ENCODE measurements at regions not wholly inside any gene's neighbourhood (a gene's known extent, or its start where the extent isn't known, plus 50 kb on each side); places are given as distances from the start of the nearest gene placed in this dataset.

DNA sequence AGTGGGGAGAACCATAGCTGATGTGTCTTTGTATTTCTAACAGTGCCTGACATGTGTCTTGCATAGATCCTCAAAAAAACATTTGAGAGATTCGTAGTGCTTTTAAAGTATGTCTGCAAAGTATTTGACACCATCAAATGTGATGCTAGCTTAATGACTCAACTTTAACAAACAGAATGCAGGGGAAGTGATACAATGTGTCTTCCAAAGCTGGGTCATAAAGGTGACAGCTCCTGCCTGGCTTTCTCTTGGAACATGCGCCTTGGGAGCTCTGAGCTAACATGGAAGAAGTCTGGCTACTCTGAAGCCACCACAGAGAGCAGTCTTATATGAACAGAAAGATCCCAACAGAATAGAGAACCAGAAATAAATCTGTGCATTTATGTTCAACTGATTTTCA is 78.2 kb downstream of the C1D start:
- TF ChIP-seq, protein P1, sequence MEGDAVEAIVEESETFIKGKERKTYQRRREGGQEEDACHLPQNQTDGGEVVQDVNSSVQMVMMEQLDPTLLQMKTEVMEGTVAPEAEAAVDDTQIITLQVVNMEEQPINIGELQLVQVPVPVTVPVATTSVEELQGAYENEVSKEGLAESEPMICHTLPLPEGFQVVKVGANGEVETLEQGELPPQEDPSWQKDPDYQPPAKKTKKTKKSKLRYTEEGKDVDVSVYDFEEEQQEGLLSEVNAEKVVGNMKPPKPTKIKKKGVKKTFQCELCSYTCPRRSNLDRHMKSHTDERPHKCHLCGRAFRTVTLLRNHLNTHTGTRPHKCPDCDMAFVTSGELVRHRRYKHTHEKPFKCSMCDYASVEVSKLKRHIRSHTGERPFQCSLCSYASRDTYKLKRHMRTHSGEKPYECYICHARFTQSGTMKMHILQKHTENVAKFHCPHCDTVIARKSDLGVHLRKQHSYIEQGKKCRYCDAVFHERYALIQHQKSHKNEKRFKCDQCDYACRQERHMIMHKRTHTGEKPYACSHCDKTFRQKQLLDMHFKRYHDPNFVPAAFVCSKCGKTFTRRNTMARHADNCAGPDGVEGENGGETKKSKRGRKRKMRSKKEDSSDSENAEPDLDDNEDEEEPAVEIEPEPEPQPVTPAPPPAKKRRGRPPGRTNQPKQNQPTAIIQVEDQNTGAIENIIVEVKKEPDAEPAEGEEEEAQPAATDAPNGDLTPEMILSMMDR (IDR thresholded peaks at IDR 0.05; ENCODE audit: insufficient read depth, low read length, poor library complexity, severe bottlenecking): no peak
- Histone ChIP-seq H3K36me3 (ENCODE audit: control insufficient read depth, insufficient read depth, low read length) (no peaks in the 10 kb centered on the region), H3K4me3 (replicated peaks; ENCODE audit: low read depth, low read length) (no peak overlapping the region), H3K27me3 (replicated peaks; ENCODE audit: control insufficient read depth, insufficient read depth, low read length) (no peaks in the 10 kb centered on the region)
- no peak for DNase-seq (ENCODE audit: extremely low read depth, insufficient read length)

DNA sequence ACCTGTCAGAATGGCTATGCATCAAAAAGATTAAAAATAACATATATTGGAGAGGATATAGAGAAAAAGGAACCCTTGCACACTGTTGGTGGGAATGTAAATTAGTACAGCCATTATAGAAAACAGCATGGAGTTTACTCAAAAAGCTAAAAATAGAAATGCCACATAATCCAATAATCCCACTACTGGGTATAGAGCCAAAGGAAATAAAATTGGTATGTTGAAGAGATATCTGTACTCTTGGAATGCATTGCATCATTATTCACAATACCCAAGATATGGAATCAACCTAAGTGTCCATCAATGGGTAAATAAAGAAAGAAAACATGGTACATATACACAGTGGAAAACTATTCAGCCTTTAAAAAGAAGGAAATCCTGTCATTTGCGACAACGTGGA is 77.2 kb downstream of the C1D start:
- Histone ChIP-seq H3K4me3 (replicated peaks; ENCODE audit: low read depth, low read length) (no peak overlapping the region), H3K27me3 (replicated peaks; ENCODE audit: control insufficient read depth, insufficient read depth, low read length) (no peaks in the 10 kb centered on the region), H3K36me3 (ENCODE audit: control insufficient read depth, insufficient read depth, low read length) (no peaks in the 10 kb centered on the region)
- TF ChIP-seq, protein P1 (IDR thresholded peaks at IDR 0.05; ENCODE audit: insufficient read depth, low read length, poor library complexity, severe bottlenecking): no peak
- DNase-seq (ENCODE audit: extremely low read depth, insufficient read length): no peak

DNA sequence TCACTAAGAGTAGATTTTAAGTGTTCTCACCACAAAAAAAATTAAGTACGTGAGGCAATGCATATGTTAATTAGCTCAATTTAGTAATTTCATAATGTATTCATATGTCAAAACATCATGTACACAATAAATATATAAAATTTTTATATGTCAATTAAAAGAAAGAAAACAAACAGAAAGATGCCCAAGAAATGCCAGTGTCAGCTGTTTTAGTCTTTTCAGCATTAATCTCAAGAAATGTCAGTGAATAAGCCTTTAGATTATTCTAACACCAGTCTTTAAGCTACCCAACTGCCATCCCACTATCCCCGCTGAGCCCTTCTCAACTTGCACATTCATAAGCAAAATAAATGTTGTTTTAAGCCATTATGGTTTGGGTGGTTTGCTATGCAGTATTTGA is 76.5 kb downstream of the C1D start:
- TF ChIP-seq, protein P1 (IDR thresholded peaks at IDR 0.05; ENCODE audit: insufficient read depth, low read length, poor library complexity, severe bottlenecking): no peak
- DNase-seq (ENCODE audit: extremely low read depth, insufficient read length): no peak
- Histone ChIP-seq H3K4me3 (replicated peaks; ENCODE audit: low read depth, low read length) (no peak overlapping the region), H3K36me3 (ENCODE audit: control insufficient read depth, insufficient read depth, low read length) (no peaks in the 10 kb centered on the region), H3K27me3 (replicated peaks; ENCODE audit: control insufficient read depth, insufficient read depth, low read length) (no peaks in the 10 kb centered on the region)
